Activated CD4-positive, alpha-beta T cell treated with anti-CD3 and anti-CD28 coated beads, Interleukin-2, amount 50 U/mL, for 48 hours (primary cell): ENCODE measurements at regions not wholly inside any gene's neighbourhood (a gene's known extent, or its start where the extent isn't known, plus 50 kb on each side); places are given as distances from the start of the nearest gene placed in this dataset.

Experiments used
- DNase-seq, 2 experiments: peaks; one replicate each; pipeline ENCODE4 v3.0.0-alpha.2; 2020

DNA sequence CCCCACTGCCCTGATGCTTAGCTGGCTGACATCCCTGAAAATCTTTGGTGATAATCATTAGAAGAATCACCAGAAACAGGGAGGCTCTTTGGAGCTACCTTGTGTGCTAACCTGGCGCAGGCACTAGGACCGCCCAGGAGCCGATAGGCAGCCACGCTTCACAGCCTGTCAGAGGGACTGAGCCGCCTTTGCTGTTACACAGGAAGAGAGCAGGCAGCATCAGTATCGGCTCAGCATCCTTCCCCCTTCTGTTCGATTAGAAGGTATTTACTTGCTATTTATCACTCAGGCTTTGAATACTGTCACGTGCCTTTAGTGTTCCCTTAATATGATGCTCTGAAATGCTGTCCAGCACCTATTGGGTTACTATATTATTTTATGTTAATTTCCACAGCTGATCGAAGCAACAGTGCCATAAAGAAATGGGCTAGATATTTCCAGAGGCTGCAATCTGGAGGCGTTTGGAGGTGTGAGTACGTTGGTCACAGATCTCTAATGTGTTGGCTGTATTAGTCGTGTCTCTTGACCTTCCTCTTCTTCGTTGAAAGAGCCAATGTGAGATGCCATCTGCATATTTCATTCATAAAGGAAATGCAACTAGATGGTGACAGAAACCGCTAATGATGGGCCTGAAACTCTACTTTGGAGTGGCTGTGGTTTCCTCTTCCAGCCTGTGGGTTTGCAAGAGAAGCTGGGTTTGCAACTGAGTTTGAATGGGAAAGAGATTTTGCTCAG is 110.4 kb upstream of the RAB27B start:
- peak; percentile 42 to 51 for DNase-seq

- DNase-seq = no peak
These were observed 109.9 kb upstream of the RAB27B start for GRCh38 chr18:54718408-54718773.

GRCh38 chr18:54720620-54721019 is 107.7 kb upstream of the RAB27B start:
- no peak for DNase-seq

DNA sequence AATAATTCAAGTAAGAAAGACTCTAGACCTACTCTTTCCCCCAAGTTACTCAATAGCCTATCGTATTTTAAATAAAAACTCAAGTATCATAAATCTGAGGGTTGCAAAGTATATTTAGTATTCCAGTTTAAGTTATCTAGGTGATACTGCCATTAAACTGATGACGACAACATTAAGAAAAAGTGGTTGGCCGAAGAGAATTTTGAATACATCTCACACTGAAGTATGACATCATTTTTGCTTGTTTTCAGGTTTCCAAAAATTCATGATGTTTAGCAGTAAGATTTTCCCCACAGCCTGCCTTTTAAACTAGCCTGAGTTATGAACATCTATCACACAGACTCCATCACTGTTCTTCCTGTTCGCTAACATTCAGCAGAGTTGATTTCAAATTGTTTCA is 102.1 kb upstream of the RAB27B start:
- DNase-seq = no peak

DNA sequence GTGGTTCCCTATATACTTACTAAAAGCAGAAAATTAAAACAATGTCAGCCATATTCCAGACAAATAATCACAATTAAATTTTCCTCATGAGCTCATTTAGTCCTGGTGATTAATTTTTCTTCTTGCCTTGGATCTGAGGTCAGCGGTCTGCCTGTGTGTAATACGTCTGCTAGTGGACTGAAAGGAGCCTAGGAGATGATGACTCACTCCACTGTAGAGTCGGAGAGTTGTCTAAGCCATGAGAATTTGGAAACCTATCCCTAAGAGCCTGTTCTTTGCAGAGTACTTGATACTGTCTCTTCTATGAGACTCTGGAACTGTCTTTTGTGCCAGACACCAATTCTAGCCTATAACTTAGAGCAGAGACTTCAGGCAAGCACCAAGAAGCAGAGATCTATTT is 94.2 kb upstream of the RAB27B start:
- DNase-seq = no peak

GRCh38 chr18:54736981-54737380 is 91.3 kb upstream of the RAB27B start:
- no peak for DNase-seq

DNA sequence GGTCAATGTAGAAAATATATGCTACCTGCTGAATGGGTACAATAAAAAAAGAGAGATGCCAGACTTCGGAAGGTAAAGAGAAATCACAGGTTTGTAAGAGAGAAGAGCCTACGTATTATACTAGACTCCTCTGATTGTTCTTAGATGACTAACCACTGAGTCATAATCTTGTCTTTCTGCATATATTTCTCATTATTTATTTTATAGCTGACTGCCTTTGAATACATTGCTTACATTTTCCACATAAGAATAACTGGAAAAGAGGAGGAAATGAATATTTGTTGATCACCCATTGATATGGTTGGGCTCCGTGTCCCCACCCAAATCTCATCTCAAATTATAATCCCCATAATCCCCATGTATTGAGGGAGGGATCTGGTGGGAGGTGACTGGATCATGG is 90.3 kb upstream of the RAB27B start:
- DNase-seq = no peak

DNA sequence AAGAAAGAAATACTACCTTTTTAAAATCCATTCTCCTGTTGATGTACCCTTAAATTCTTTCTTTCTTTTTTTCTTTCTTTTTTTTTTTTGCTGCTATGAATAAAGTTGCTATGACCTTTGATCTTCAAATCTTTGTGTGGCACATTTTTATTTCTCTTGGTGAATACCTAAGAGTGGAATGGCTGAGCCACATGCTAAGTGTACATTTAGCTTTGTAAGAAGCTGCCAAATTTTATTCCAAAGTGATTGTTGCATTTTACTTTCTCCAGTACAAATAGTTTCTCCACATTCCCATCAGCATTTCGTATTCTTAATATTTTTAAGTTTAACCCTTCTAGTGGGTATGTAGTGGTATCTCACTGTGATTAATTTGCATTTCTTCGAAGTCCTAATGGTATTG is 88.8 kb upstream of the RAB27B start:
- DNase-seq = no peak

- no peak for DNase-seq
These were observed 88.0 kb upstream of the RAB27B start for GRCh38 chr18:54740136-54740846.

GRCh38 chr18:54742120-54742519 is 86.2 kb upstream of the RAB27B start:
- DNase-seq = no peak

DNA sequence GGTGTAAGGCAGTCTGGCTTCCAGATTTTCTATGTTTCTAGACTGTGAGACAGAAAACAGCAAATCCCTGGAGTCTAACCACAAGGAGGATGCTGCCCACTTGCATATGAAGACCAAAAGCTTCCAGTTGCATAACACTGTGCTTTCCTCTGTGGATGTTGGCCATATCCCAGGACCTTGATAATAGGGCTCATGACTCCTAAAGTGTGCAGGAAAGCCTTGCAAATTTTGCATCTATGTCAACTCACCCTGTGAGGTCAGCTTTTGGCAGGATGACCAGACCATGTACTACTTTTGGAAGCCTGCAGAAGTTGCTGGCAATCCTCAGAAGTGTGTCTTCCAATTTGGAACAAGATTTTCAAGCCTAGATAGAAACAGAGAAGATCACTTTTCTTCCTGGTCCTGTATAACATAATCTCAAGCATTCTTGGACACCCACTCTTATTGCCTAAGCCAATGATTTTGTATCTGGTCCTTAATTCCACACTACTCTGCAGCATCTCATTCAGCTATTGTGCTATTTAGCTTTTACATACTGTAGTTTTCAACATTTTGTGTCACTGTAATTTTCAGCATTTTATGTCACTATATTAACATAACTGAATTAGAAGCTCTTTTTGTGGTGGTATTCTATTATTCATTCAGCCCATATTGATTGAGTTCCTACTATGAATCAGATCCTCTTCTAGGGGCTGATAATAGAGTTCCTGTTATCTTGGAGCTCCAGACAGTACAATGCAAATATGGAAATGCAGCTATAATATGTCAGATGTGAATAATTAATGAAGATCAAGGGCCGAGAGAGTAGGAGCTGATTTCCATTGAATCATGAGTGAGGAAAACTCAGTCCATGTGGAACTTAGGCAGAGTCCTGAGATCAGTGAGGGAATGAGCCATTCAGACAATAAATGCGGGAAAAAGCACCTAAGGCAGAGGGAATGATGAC is 85.3 kb upstream of the RAB27B start:
- no peak for DNase-seq

DNA sequence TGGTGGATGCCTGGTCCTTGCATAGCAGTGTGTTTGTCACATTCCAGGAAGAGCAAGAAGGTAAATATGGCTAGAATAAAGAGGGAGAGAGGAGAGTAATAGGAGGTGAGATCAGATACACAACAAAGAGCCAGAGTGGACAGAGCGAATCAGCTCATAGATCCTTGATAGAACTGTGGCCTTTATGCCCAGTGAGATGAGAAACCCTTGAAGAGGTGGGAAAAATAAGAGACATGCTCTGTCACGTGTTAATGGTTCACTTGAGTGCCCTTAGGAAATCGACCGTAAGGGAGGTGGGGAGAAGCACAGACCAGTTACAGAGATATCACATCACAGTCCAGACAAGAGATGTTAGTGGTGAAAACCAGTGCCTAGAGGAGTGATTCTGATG is 84.7 kb upstream of the RAB27B start:
- DNase-seq = no peak

DNA sequence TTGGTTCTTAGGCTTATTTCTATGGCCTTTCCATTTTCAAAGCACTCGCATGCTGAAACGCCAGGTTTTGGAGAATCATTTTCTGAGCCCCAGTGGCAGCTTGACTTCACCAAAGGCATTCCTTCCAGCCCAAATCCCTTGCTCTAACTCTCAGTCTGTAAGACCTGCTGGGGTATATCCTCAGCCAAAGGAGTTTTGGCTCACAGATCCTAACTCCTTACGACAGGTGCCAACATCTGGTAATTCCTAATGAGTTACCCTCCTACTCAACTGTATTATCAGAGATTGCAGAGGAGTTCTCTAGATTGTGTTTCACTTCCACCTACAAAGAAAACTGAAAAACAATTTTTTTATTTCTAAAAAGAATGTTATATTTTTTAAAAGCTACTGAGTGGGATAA is 79.0 kb upstream of the RAB27B start:
- no peak for DNase-seq

- DNase-seq = no peak
These were observed 77.9 kb upstream of the RAB27B start for GRCh38 chr18:54750350-54750749.

DNA sequence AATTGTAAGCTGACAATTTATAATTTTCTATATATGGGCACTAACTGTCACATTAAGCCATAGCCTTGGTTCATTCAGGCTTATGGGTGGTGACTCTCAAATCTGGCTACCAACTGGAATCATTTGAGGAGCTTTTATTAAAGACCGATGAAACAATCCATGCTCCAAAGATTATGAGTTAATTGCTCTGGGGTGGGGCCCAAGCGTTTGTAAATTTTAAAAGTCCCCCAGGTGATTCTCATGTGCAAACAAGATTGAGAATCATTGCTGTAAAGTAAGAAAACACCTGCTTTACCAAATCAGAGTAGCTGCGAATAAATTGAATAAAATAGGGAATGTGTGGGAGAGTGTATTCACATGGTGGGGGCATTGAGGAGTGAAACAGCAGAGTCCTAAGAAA is 76.1 kb upstream of the RAB27B start:
- DNase-seq = no peak

- no peak for DNase-seq
These were observed 72.8 kb upstream of the RAB27B start for GRCh38 chr18:54755456-54755855.

GRCh38 chr18:54762386-54762785 is 65.9 kb upstream of the RAB27B start:
- no peak for DNase-seq

DNA sequence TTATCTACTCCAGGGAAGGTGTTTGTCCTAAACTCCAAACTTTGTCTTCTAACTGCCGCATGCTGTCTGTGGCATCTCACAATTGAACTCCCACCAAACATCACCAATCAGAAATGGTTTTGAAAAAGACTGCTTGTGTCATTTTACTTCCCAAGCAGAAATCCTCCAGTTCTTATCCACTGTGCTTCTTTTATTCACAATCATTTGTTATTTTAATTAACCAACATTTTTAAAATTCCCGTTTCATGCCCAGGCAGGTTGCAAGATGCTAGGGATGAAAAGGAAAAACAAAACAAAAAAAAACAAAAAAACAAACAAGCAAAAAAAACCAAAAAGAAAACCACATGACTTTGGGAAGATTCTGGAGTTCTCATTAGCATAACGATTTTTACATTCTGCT is 63.5 kb upstream of the RAB27B start:
- DNase-seq = no peak

DNA sequence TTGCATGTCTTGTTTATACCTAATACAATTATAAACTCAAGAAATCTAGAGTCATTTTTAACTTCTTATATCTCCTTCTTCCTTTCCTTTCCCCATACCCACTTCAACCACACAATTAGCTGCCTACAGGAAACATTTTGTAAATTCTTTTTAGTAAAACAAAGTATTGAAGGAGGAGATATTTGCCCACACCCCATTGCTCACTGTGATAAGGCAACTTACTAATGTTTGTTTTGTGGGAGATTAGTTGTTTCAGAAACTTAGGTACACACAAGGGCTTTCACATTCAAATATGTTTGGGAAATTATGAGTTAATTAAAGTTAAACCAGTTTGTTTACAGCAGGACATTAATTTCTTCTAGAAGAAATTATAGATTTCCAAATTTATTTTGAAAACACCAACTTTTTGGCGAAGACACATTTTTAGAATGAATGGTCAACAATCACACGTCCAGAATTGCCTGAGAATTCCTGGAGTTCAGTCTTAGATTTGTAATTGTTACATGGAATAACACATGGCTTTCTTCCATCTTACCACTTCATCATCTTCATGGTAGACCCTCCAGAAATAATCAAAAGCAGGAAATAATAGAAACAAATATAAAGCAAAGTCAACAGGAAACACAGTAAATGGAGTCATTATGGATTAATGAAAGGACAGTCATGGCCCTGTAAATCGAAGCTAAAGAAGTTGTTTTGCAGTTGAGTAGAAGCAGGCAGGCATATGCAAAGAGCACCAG is 62.5 kb upstream of the RAB27B start:
- DNase-seq = no peak

GRCh38 chr18:54766634-54767033 is 61.6 kb upstream of the RAB27B start:
- DNase-seq = no peak

GRCh38 chr18:54767098-54767497 is 61.2 kb upstream of the RAB27B start:
- DNase-seq = no peak

DNA sequence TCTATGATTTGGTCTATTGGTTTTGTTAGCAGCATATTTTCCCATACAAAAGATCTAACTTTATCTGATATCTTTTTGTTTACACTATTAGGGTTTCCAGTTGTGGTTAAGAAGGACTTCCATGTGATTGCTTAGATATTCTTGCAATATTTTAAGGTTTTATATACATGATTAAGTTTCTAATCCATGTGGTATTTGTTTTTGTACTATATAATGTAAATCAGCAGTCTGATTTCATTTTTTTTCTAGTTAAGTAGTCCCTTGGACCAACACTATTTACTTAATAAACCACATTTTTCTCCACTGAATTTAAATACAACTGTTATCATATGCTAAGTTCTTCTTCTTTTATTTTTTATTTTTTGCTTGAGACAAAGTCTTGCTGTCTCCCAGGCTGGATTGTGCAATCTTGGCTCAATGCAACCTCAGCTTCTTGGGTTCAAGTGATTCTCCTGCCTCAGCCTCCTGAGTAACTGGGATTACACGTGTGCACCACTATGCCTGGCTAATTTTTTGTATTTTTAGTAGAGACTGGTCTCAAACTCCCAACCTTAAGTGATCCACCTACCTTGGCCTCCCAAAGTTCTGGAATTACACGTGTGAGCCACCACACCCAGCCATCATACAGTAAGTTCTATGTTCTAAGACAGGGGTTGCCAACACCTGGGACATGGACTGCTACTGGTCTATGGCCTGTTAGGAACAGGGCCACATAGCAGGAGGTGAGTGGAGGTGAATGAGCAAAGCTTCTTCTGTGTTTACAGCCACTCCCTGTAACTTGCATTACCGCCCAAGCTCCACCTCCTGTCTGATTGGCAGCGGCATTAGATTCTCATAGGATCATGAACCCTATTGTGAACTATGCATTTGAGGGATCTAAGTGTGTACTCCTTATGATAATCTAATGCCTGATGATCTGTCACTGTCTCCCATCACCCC is 58.5 kb upstream of the RAB27B start:
- no peak for DNase-seq
